ENCODE measurements at regions not wholly inside any gene's neighbourhood (a gene's known extent, or its start where the extent isn't known, plus 50 kb on each side); places are given as distances from the start of the nearest gene placed in this dataset.

DNA sequence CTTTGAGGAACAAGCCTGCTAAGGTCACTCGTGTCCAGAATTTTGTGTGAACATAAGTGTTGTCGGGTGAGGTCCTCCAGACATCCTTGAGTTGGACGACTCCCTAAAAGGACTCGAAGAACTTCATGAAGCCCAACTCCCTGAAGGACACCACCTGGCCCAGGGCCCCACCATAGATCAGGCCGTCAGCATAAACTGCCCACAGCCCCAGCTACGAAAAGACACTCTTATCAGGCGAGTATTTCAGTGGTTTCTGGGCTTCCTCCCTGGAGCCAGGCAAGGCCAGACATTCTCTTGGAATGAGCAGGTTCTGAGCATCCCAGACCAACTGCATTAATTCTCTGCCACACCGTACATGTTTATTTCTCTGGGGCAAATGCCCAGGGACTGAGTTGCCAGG is 170.1 kb downstream of the IGLL1 start:
- TF ChIP-seq, protein P1, sequence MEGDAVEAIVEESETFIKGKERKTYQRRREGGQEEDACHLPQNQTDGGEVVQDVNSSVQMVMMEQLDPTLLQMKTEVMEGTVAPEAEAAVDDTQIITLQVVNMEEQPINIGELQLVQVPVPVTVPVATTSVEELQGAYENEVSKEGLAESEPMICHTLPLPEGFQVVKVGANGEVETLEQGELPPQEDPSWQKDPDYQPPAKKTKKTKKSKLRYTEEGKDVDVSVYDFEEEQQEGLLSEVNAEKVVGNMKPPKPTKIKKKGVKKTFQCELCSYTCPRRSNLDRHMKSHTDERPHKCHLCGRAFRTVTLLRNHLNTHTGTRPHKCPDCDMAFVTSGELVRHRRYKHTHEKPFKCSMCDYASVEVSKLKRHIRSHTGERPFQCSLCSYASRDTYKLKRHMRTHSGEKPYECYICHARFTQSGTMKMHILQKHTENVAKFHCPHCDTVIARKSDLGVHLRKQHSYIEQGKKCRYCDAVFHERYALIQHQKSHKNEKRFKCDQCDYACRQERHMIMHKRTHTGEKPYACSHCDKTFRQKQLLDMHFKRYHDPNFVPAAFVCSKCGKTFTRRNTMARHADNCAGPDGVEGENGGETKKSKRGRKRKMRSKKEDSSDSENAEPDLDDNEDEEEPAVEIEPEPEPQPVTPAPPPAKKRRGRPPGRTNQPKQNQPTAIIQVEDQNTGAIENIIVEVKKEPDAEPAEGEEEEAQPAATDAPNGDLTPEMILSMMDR (tag by site-specific recombination; IDR thresholded peaks at IDR 0.05) = no peak
- TF ChIP-seq ZNF24 (tag by site-specific recombination; IDR thresholded peaks at IDR 0.05) = no peak
- TF ChIP-seq ZNF549 (tag by site-specific recombination; IDR thresholded peaks at IDR 0.05) = no peak
- TF ChIP-seq ZNF23 (tag by site-specific recombination; IDR thresholded peaks at IDR 0.05; ENCODE audit: borderline replicate concordance) = no peak
- TF ChIP-seq MEIS1 (CRISPR knock-in tag; IDR thresholded peaks at IDR 0.05; ENCODE audit: borderline replicate concordance) = no peak
- TF ChIP-seq ZNF341 (tag by site-specific recombination; IDR thresholded peaks at IDR 0.05; ENCODE audit: low read depth) = no peak
- TF ChIP-seq YY1 (tag by site-specific recombination; IDR thresholded peaks at IDR 0.05) = no peak
- TF ChIP-seq TCF7L2 (IDR thresholded peaks at IDR 0.05; ENCODE audit: borderline replicate concordance, low read depth, low read length) = no peak
- no peak for TF ChIP-seq KLF16 (tag by site-specific recombination; IDR thresholded peaks at IDR 0.05)
- no peak for TF ChIP-seq ZNF138 (tag by site-specific recombination; IDR thresholded peaks at IDR 0.05; ENCODE audit: borderline replicate concordance)
- no peak for TF ChIP-seq ZNF555 (tag by site-specific recombination; conservative IDR thresholded peaks at IDR 0.05)
- no peak for TF ChIP-seq ZNF274 (IDR thresholded peaks at IDR 0.05; ENCODE audit: low read length)
- TF ChIP-seq ZNF274 (tag by site-specific recombination; IDR thresholded peaks at IDR 0.05; ENCODE audit: borderline replicate concordance) = no peak
- TF ChIP-seq, protein P2, sequence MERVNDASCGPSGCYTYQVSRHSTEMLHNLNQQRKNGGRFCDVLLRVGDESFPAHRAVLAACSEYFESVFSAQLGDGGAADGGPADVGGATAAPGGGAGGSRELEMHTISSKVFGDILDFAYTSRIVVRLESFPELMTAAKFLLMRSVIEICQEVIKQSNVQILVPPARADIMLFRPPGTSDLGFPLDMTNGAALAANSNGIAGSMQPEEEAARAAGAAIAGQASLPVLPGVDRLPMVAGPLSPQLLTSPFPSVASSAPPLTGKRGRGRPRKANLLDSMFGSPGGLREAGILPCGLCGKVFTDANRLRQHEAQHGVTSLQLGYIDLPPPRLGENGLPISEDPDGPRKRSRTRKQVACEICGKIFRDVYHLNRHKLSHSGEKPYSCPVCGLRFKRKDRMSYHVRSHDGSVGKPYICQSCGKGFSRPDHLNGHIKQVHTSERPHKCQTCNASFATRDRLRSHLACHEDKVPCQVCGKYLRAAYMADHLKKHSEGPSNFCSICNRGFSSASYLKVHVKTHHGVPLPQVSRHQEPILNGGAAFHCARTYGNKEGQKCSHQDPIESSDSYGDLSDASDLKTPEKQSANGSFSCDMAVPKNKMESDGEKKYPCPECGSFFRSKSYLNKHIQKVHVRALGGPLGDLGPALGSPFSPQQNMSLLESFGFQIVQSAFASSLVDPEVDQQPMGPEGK (tag by site-specific recombination; IDR thresholded peaks at IDR 0.05) = no peak

Measured in HEK293 (cell line).